Loucy (cell line): ENCODE measurements at regions not wholly inside any gene's neighbourhood (a gene's known extent, or its start where the extent isn't known, plus 50 kb on each side); places are given as distances from the start of the nearest gene placed in this dataset.

Source experiments
- EZH2phosphoT487 ChIP-seq: fragments of 200-600 bp; IDR thresholded peaks from 2 replicates; pipeline ENCODE4 v1.6.1; 2018; ENCODE audit warnings: antibody characterized with exemption, mild to moderate bottlenecking, moderate library complexity, borderline replicate concordance
- TF ChIP-seq, protein P1 (sequence below): fragments of 200-600 bp; sonication (generic); conservative IDR thresholded peaks from 2 replicates; pipeline ENCODE4 v1.5.1; 2014; ENCODE audit warnings: mild to moderate bottlenecking, antibody characterized with exemption, low read length

DNA sequence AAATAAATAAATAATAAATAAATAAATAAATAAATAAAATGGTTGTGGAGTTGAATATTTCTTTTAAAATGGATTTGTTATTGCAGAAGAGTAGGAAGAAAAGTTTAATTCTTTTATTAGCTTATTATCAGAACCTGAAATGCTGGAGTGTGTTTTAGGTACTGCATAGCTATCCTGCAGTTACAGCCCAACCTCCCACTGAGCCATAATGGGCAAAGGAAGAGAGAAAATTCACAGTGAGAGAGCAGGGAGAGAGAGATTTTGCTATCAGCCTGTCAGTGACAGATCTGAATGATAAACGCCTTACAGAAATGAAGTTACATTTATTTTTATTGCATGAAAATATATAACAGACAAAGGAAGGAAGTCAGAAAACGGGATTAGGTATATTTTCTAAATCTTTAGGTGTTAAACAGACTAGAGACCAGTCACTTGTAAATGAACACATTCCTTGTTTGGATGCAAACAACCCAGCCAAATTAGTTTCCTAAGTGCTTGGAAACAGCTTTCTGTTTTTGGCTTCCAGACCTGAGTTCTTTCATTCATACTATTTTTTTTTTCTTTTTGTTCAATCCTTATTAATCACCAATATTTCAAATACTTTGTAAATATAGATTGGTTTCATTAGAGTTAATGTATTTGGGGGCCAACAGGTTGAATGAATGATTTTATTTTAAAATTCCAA is 425.3 kb downstream of the USP25 start:
- TF ChIP-seq, protein P1, sequence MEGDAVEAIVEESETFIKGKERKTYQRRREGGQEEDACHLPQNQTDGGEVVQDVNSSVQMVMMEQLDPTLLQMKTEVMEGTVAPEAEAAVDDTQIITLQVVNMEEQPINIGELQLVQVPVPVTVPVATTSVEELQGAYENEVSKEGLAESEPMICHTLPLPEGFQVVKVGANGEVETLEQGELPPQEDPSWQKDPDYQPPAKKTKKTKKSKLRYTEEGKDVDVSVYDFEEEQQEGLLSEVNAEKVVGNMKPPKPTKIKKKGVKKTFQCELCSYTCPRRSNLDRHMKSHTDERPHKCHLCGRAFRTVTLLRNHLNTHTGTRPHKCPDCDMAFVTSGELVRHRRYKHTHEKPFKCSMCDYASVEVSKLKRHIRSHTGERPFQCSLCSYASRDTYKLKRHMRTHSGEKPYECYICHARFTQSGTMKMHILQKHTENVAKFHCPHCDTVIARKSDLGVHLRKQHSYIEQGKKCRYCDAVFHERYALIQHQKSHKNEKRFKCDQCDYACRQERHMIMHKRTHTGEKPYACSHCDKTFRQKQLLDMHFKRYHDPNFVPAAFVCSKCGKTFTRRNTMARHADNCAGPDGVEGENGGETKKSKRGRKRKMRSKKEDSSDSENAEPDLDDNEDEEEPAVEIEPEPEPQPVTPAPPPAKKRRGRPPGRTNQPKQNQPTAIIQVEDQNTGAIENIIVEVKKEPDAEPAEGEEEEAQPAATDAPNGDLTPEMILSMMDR, result no peak
- TF ChIP-seq EZH2phosphoT487, result no peak
